ENCODE measurements at regions not wholly inside any gene's neighbourhood (a gene's known extent, or its start where the extent isn't known, plus 50 kb on each side); places are given as distances from the start of the nearest gene placed in this dataset.

- TF ChIP-seq, protein P1, sequence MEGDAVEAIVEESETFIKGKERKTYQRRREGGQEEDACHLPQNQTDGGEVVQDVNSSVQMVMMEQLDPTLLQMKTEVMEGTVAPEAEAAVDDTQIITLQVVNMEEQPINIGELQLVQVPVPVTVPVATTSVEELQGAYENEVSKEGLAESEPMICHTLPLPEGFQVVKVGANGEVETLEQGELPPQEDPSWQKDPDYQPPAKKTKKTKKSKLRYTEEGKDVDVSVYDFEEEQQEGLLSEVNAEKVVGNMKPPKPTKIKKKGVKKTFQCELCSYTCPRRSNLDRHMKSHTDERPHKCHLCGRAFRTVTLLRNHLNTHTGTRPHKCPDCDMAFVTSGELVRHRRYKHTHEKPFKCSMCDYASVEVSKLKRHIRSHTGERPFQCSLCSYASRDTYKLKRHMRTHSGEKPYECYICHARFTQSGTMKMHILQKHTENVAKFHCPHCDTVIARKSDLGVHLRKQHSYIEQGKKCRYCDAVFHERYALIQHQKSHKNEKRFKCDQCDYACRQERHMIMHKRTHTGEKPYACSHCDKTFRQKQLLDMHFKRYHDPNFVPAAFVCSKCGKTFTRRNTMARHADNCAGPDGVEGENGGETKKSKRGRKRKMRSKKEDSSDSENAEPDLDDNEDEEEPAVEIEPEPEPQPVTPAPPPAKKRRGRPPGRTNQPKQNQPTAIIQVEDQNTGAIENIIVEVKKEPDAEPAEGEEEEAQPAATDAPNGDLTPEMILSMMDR (IDR thresholded peaks at IDR 0.05; ENCODE audit: low read depth, low read length, missing input control), result no peak
- TF ChIP-seq TAF1 (conservative IDR thresholded peaks at IDR 0.05) (no peak), HNF4G (IDR thresholded peaks at IDR 0.05) (no peak), RAD21 (IDR thresholded peaks at IDR 0.05) (no peak), RXRA (IDR thresholded peaks at IDR 0.05) (no peak), GABPA (IDR thresholded peaks at IDR 0.05 in 1 of 2, conservative IDR thresholded peaks at IDR 0.05 in 1 of 2) (no peak)
- TF ChIP-seq, protein P2, sequence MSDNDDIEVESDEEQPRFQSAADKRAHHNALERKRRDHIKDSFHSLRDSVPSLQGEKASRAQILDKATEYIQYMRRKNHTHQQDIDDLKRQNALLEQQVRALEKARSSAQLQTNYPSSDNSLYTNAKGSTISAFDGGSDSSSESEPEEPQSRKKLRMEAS (IDR thresholded peaks at IDR 0.05), result no peak
- TF ChIP-seq, protein P3, sequence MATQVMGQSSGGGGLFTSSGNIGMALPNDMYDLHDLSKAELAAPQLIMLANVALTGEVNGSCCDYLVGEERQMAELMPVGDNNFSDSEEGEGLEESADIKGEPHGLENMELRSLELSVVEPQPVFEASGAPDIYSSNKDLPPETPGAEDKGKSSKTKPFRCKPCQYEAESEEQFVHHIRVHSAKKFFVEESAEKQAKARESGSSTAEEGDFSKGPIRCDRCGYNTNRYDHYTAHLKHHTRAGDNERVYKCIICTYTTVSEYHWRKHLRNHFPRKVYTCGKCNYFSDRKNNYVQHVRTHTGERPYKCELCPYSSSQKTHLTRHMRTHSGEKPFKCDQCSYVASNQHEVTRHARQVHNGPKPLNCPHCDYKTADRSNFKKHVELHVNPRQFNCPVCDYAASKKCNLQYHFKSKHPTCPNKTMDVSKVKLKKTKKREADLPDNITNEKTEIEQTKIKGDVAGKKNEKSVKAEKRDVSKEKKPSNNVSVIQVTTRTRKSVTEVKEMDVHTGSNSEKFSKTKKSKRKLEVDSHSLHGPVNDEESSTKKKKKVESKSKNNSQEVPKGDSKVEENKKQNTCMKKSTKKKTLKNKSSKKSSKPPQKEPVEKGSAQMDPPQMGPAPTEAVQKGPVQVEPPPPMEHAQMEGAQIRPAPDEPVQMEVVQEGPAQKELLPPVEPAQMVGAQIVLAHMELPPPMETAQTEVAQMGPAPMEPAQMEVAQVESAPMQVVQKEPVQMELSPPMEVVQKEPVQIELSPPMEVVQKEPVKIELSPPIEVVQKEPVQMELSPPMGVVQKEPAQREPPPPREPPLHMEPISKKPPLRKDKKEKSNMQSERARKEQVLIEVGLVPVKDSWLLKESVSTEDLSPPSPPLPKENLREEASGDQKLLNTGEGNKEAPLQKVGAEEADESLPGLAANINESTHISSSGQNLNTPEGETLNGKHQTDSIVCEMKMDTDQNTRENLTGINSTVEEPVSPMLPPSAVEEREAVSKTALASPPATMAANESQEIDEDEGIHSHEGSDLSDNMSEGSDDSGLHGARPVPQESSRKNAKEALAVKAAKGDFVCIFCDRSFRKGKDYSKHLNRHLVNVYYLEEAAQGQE (IDR thresholded peaks at IDR 0.05), result no peak
Measured at GRCh38 chr15:69881766-69882165, 216.0 kb downstream of the TLE3 start.

All from liver (tissue), 3 donors.